COLO829 (cell line): ENCODE measurements at regions not wholly inside any gene's neighbourhood (a gene's known extent, or its start where the extent isn't known, plus 50 kb on each side); places are given as distances from the start of the nearest gene placed in this dataset.

Source experiments
- DNase-seq: peaks from one replicate; pipeline ENCODE4 v3.0.0; 2012; ENCODE audit warnings: low spot score

- DNase-seq = no peak
These were observed 293.6 kb upstream of the RGS6 start for GRCh38 chr14:71638523-71639196.

GRCh38 chr14:71642715-71643114 is 289.5 kb upstream of the RGS6 start:
- DNase-seq = no peak

- DNase-seq = no peak
These were observed 286.6 kb upstream of the RGS6 start for GRCh38 chr14:71645656-71646055.

- no peak for DNase-seq
These were observed 285.7 kb upstream of the RGS6 start for GRCh38 chr14:71646518-71646917.

- DNase-seq = no peak
These were observed 285.0 kb upstream of the RGS6 start for GRCh38 chr14:71647086-71647784.

- no peak for DNase-seq
These were observed 283.5 kb upstream of the RGS6 start for GRCh38 chr14:71648725-71649124.

- DNase-seq = no peak
These were observed 282.0 kb upstream of the RGS6 start for GRCh38 chr14:71650187-71650755.

- peak; percentile 75 for DNase-seq
These were observed 281.0 kb upstream of the RGS6 start for GRCh38 chr14:71651228-71651627.

GRCh38 chr14:71652368-71652767 is 279.9 kb upstream of the RGS6 start:
- no peak for DNase-seq

GRCh38 chr14:71654810-71655209 is 277.4 kb upstream of the RGS6 start:
- no peak for DNase-seq

GRCh38 chr14:71658261-71658860 is 273.9 kb upstream of the RGS6 start:
- DNase-seq = no peak

- DNase-seq = peak; percentile 12
These were observed 273.1 kb upstream of the RGS6 start for GRCh38 chr14:71659159-71659558.

- DNase-seq = no peak
These were observed 270.8 kb upstream of the RGS6 start for GRCh38 chr14:71661441-71661840.

- DNase-seq = no peak
These were observed 269.9 kb upstream of the RGS6 start for GRCh38 chr14:71662291-71662790.

- DNase-seq = peak; percentile 45
These were observed 267.1 kb upstream of the RGS6 start for GRCh38 chr14:71665157-71665556.

- no peak for DNase-seq
These were observed 266.4 kb upstream of the RGS6 start for GRCh38 chr14:71665781-71666180.

GRCh38 chr14:71666571-71667145 is 265.6 kb upstream of the RGS6 start:
- no peak for DNase-seq

- DNase-seq = no peak
These were observed 263.9 kb upstream of the RGS6 start for GRCh38 chr14:71668186-71668912.

GRCh38 chr14:71672596-71672995 is 259.6 kb upstream of the RGS6 start:
- DNase-seq = no peak

GRCh38 chr14:71675126-71675899 is 256.9 kb upstream of the RGS6 start:
- DNase-seq = no peak

- no peak for DNase-seq
These were observed 256.3 kb upstream of the RGS6 start for GRCh38 chr14:71675900-71676287.
